ENCODE measurements at regions not wholly inside any gene's neighbourhood (a gene's known extent, or its start where the extent isn't known, plus 50 kb on each side); places are given as distances from the start of the nearest gene placed in this dataset.

DNA sequence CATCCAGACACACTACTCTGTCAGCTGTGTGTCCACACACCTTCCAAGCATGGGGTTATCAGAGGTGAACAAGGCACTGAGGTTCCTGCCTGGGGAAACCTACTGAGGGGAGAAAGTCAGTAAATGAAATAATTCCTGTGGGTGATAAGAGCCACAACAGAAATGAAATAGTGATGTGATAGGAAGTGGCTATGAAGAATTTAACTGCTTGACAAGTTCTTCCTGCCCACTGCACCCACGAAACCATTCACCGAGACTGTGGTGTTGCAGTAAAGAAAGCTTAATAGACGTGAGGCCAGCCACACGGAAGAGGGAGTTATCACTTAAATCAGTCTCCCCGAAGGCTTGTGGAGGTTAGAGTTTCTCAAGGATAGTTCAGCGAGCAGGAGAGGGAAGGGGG is 353.1 kb downstream of the UQCRFS1 start:
- TF ChIP-seq TEAD4 (IDR thresholded peaks at IDR 0.05), result no peak
- TF ChIP-seq CREB1 (IDR thresholded peaks at IDR 0.05; ENCODE audit: low read depth), result no peak
- no peak for TF ChIP-seq FOXM1 (IDR thresholded peaks at IDR 0.05; ENCODE audit: borderline replicate concordance, low read depth)
- TF ChIP-seq TAF1 (IDR thresholded peaks at IDR 0.05; ENCODE audit: low read depth), result no peak
- TF ChIP-seq NFIC (IDR thresholded peaks at IDR 0.05), result no peak
- TF ChIP-seq EP300 (IDR thresholded peaks at IDR 0.05; ENCODE audit: borderline replicate concordance), result no peak
- no peak for TF ChIP-seq REST (IDR thresholded peaks at IDR 0.05; ENCODE audit: low read depth)

Data from Ishikawa (cell line).